ENCODE measurements at regions not wholly inside any gene's neighbourhood (a gene's known extent, or its start where the extent isn't known, plus 50 kb on each side); places are given as distances from the start of the nearest gene placed in this dataset.

- TF ChIP-seq CTCF (IDR thresholded peaks at IDR 0.05; ENCODE audit: borderline replicate concordance, extremely low read depth, low read length, poor library complexity, severe bottlenecking) (no peak), EZH2 (IDR thresholded peaks at IDR 0.05; ENCODE audit: borderline replicate concordance, low read depth, low read length, severe bottlenecking) (no peak)
Observed at GRCh38 chr7:130996833-130997231, 262.8 kb upstream of the KLF14 start.
